Activated CD4-positive, alpha-beta T cell treated with anti-CD3 and anti-CD28 coated beads, Interleukin-2, amount 10 ng/mL, durations not matched to agents 24 days and 14 days (primary cell): ENCODE measurements at regions not wholly inside any gene's neighbourhood (a gene's known extent, or its start where the extent isn't known, plus 50 kb on each side); places are given as distances from the start of the nearest gene placed in this dataset.
A peak's percentile ranks its signal among the peaks of the same experiment; 100 is the strongest.
"Not testable (repeated sequence)": the region's sequence is repeated elsewhere in the genome, so short reads cannot be mapped to it uniquely, and the experiment has no call there.

Source experiments
- DNase-seq: peaks from one replicate; pipeline ENCODE4 v3.0.0; 2022
- H3K27ac Mint-ChIP-seq: one replicate; pipeline ENCODE4 v1.8.0; 2022; ENCODE audit warnings: mild to moderate bottlenecking, mixed read lengths
- H3K27me3 Mint-ChIP-seq: one replicate; pipeline ENCODE4 v1.8.0; 2022; ENCODE audit warnings: mixed read lengths
- H3K36me3 Mint-ChIP-seq: one replicate; pipeline ENCODE4 v1.8.0; 2022; ENCODE audit warnings: low read depth, mild to moderate bottlenecking, mixed read lengths
- H3K4me1 Mint-ChIP-seq: one replicate; pipeline ENCODE4 v1.8.0; 2021; ENCODE audit warnings: mixed read lengths
- H3K4me3 Mint-ChIP-seq: one replicate; pipeline ENCODE4 v1.8.0; 2022; ENCODE audit warnings: mild to moderate bottlenecking, moderate library complexity, mixed read lengths
- H3K9me3 Mint-ChIP-seq: one replicate; pipeline ENCODE4 v1.8.0; 2021; ENCODE audit warnings: mixed read lengths
- intact Hi-C: fragments of 100-400 bp; cut with micrococcal nuclease; formaldehyde crosslinking; loops from one replicate; pipeline ENCODE4 v1.15.1; 2023

DNA sequence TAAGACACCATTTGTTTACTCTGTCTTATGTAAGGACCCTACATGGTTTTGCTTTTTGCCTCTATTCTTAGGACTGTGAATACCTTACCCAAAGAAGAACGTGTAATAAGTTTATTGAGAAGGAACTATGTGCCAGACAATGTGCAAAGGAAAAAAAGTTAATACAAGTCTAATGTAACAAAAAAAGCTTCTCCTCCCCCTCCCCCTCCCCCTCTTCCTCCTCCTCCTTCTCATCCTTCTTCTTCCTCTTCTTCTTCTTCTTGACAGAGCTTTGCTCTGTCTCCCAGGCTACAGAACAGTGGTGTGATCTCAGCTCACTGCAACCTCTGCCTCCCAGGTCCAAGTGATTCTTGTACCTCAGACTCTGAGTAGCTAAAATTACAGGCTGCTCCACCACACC lies 50.9 kb upstream of the MITF start:
- intact Hi-C loops, result no loop called here
- no peaks in the 10 kb centered on the region for H3K4me1 Mint-ChIP-seq
- no peaks in the 10 kb centered on the region for H3K9me3 Mint-ChIP-seq
- no peaks in the 10 kb centered on the region for H3K27me3 Mint-ChIP-seq
- no peaks in the 10 kb centered on the region for H3K36me3 Mint-ChIP-seq
- no peak for DNase-seq
- H3K4me3 Mint-ChIP-seq, result no peak overlapping the region
- H3K27ac Mint-ChIP-seq, result no peak overlapping the region

- Mint-ChIP-seq H3K27me3 (no peaks in the 10 kb centered on the region), H3K36me3 (no peaks in the 10 kb centered on the region), H3K9me3 (no peaks in the 10 kb centered on the region), H3K27ac (no peak overlapping the region), H3K4me3 (no peak overlapping the region), H3K4me1 (no peaks in the 10 kb centered on the region)
- intact Hi-C loops, result no loop called here
- no peak for DNase-seq
Measured at GRCh38 chr3:69687641-69688040, 51.6 kb upstream of the MITF start.

DNA sequence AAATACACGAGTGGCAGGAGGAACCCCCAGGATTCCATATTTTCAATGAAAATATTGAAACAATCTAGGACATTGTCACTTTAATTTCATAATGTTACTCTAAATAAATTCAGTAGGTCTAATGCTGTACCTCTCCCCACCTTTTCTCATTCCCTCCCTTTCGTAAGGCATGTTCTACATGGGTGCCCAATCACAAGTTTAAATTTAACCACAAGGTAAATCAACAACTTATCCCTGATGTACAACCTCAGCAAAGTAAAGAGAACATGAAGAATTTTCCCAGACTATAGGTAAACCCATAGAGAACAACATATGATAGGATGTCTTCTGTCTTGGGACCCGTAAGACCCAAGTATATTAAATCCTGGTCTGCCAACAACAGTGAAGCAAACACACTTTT lies 53.2 kb upstream of the MITF start:
- Mint-ChIP-seq H3K36me3 (no peaks in the 10 kb centered on the region), H3K27me3 (no peaks in the 10 kb centered on the region), H3K4me1 (no peaks in the 10 kb centered on the region), H3K27ac (no peak overlapping the region), H3K9me3 (no peaks in the 10 kb centered on the region), H3K4me3 (no peak overlapping the region)
- intact Hi-C loops, result no loop called here
- DNase-seq, result no peak

DNA sequence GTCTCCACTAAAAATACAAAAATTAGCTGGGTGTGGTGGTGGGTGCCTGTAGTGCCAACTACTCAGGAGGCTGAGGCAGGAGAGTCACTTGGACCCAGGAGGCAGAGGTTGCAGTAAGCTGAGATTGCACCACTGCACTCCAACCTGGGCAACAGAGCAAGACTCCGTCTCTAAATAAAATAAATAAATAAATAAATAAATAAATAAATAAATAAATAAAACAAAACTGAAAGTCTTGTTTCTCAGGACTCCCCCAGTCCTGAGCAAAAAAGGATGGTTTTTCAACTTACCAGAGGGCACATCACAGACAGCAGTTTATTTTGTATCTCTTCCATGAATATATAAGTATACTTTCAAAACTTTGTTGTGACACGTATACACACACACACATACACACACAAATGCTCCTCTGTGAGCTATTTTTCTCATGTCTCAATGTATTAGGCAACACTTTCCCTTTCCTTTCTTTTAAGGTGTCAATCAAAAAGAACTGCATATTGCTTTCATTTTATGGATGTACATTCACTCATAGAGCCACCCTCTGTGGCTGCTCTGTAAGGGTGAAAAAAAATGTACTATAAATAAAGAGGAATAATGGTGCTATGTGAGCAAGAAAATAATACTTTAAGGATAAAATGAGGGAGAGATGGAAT lies 54.8 kb upstream of the MITF start:
- intact Hi-C loops, result no loop called here

DNA sequence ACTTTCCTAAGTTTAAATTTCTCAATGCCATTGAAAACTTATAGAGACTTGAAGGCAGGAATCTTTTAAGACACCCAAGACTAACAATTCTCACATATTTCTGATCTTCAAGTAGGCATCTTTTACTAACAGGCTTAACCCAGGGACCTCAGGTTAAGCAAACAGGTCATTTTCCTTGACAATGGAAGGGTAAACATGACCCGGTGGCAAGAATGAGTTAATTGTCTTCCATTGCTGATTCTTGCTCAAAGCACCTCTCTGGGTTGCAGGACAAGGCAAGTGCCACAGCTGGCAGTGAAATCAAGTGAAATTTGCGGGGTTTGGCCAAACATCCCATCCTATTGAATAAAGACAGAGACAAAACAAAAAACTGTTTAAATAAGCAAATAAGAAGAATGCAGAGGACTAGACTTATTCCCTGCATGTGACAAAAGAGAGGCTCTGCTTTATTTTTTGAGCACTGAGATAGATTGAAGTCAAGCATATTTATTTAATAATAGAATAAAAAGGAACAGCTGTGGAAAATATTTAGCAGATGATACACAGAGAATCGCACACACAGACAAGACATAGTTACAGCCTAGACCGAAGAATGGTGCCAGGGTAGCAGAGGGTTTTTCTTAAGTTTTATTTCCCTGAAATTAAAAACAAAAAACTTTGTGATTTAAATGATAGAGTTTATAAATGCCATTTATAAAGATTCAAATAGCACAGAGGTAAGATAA lies 56.0 kb upstream of the MITF start:
- no peaks in the 10 kb centered on the region for H3K9me3 Mint-ChIP-seq
- no peaks in the 10 kb centered on the region for H3K4me1 Mint-ChIP-seq
- no peak overlapping the region for H3K27ac Mint-ChIP-seq
- H3K4me3 Mint-ChIP-seq, result no peak overlapping the region
- no peaks in the 10 kb centered on the region for H3K36me3 Mint-ChIP-seq
- DNase-seq, result no peak
- intact Hi-C loops, result no loop called here
- peaks cover 3% of the 10 kb centered on the region for H3K27me3 Mint-ChIP-seq

More for the DNA sequence above, 54.8 kb upstream of the MITF start:
- no peaks in the 10 kb centered on the region for H3K36me3 Mint-ChIP-seq
- no peak for DNase-seq
- no peak overlapping the region for H3K4me3 Mint-ChIP-seq
- H3K9me3 Mint-ChIP-seq, result no peaks in the 10 kb centered on the region
- H3K4me1 Mint-ChIP-seq, result no peaks in the 10 kb centered on the region
- no peak overlapping the region for H3K27ac Mint-ChIP-seq
- H3K27me3 Mint-ChIP-seq, result no peaks in the 10 kb centered on the region

- intact Hi-C loops, H3K4me3 Mint-ChIP-seq, H3K4me1 Mint-ChIP-seq, DNase-seq, H3K9me3 Mint-ChIP-seq, H3K36me3 Mint-ChIP-seq, H3K27ac Mint-ChIP-seq, H3K27me3 Mint-ChIP-seq: not testable (repeated sequence)
Measured at GRCh38 chr3:69677456-69677855, 61.8 kb upstream of the MITF start.

- H3K4me3 Mint-ChIP-seq, result no peak overlapping the region
- intact Hi-C loops, result no loop called here
- H3K27ac Mint-ChIP-seq, result no peak overlapping the region
- no peak for DNase-seq
- no peaks in the 10 kb centered on the region for H3K9me3 Mint-ChIP-seq
- peaks cover 3% of the 10 kb centered on the region for H3K27me3 Mint-ChIP-seq
- no peaks in the 10 kb centered on the region for H3K4me1 Mint-ChIP-seq
- H3K36me3 Mint-ChIP-seq, result no peaks in the 10 kb centered on the region
Measured at GRCh38 chr3:69675786-69676530, 63.3 kb upstream of the MITF start.

- H3K36me3 Mint-ChIP-seq, result no peaks in the 10 kb centered on the region
- H3K4me1 Mint-ChIP-seq, result no peaks in the 10 kb centered on the region
- intact Hi-C loops, result loop anchor here (5.0 kb wide), 1 partner anchor 347 kb away; no protein-coding TSS in a partner anchor
- no peak overlapping the region for H3K27ac Mint-ChIP-seq
- peaks cover 3% of the 10 kb centered on the region for H3K27me3 Mint-ChIP-seq
- H3K4me3 Mint-ChIP-seq, result no peak overlapping the region
- H3K9me3 Mint-ChIP-seq, result no peaks in the 10 kb centered on the region
- DNase-seq, result no peak
Measured at GRCh38 chr3:69674752-69675151, 64.5 kb upstream of the MITF start.

GRCh38 chr3:69671082-69671952 lies 67.9 kb upstream of the MITF start:
- no peaks in the 10 kb centered on the region for H3K27me3 Mint-ChIP-seq
- H3K36me3 Mint-ChIP-seq, result no peaks in the 10 kb centered on the region
- H3K9me3 Mint-ChIP-seq, result no peaks in the 10 kb centered on the region
- DNase-seq, result peak; percentile 65
- H3K4me3 Mint-ChIP-seq, result no peak overlapping the region
- intact Hi-C loops, result loop anchor here (1.0 to 5.0 kb wide), 2 partner anchors 344 to 550 kb away; no protein-coding TSS in a partner anchor
- H3K27ac Mint-ChIP-seq, result no peak overlapping the region
- no peaks in the 10 kb centered on the region for H3K4me1 Mint-ChIP-seq

GRCh38 chr3:69669070-69669469 lies 70.2 kb upstream of the MITF start:
- H3K27me3 Mint-ChIP-seq, result no peaks in the 10 kb centered on the region
- H3K9me3 Mint-ChIP-seq, result no peaks in the 10 kb centered on the region
- H3K27ac Mint-ChIP-seq, result no peak overlapping the region
- H3K4me1 Mint-ChIP-seq, result no peaks in the 10 kb centered on the region
- intact Hi-C loops, result loop anchor here (2.0 to 10.0 kb wide), 2 partner anchors 234 to 508 kb away; no protein-coding TSS in a partner anchor
- DNase-seq, result no peak
- H3K4me3 Mint-ChIP-seq, result no peak overlapping the region
- H3K36me3 Mint-ChIP-seq, result no peaks in the 10 kb centered on the region

- Mint-ChIP-seq H3K36me3 (no peaks in the 10 kb centered on the region), H3K9me3 (no peaks in the 10 kb centered on the region), H3K4me3 (no peak overlapping the region), H3K4me1 (no peaks in the 10 kb centered on the region), H3K27ac (no peak overlapping the region), H3K27me3 (no peaks in the 10 kb centered on the region)
- intact Hi-C loops, result loop anchor here (10.0 kb wide), 1 partner anchor 230 kb away; no protein-coding TSS in a partner anchor
- DNase-seq, result no peak
Measured at GRCh38 chr3:69665026-69665737, 74.1 kb upstream of the MITF start.

DNA sequence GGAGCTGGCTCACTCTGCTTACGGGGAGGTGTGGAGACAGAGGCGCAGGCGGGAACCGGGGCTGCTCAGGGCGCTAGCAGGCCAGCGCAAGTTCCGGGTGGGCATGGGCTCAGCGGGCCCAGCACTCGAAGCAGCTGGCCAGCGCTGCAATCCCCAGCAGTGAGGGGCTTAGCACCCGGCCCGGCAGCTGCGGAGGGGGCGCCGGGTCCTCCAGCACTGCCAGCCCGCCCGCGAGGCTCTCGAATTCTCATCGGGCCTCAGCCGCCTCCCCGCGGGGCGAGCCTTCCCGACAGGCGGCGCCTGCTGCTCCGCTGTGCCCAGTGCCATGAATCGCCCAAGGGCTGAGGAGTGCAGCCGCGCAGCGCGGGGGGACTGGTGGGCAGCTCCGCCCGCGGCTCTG lies 78.6 kb upstream of the MITF start:
- H3K4me3 Mint-ChIP-seq, result no peak overlapping the region
- H3K36me3 Mint-ChIP-seq, result no peaks in the 10 kb centered on the region
- H3K27ac Mint-ChIP-seq, result no peak overlapping the region
- no peaks in the 10 kb centered on the region for H3K27me3 Mint-ChIP-seq
- no peak for DNase-seq
- no peaks in the 10 kb centered on the region for H3K9me3 Mint-ChIP-seq
- H3K4me1 Mint-ChIP-seq, result no peaks in the 10 kb centered on the region
- intact Hi-C loops, result loop anchor here (10.0 kb wide), 1 partner anchor 226 kb away; no protein-coding TSS in a partner anchor
